DND-41 (cell line): ENCODE measurements at regions not wholly inside any gene's neighbourhood (a gene's known extent, or its start where the extent isn't known, plus 50 kb on each side); places are given as distances from the start of the nearest gene placed in this dataset.

Source experiments
- ATAC-seq: fragments of 200-7000 bp; cut with Tn5 transposase; 3 replicates; pipeline ENCODE4 v1.9.1; 2021; ENCODE audit warnings: low read depth; ENCODE audit not compliant: insufficient read depth
- DNase-seq: peaks from one replicate; pipeline ENCODE4 v3.0.0-alpha.2; 2020
- H2AFZ ChIP-seq: 2 replicates; pipeline ENCODE4 v1.6.0; 2012; ENCODE audit warnings: low read depth, low read length
- H3K27ac ChIP-seq: 2 replicates; pipeline ENCODE4 v1.5.1; 2012; ENCODE audit warnings: low read length, inconsistent platforms
- H3K27me3 ChIP-seq: fragments of 200-600 bp; sonication (generic); 2 replicates; pipeline ENCODE4 v1.6.0; 2012; ENCODE audit warnings: low read length, mild to moderate bottlenecking, inconsistent platforms; ENCODE audit not compliant: insufficient read depth, poor library complexity
- H3K36me3 ChIP-seq: 2 replicates; pipeline ENCODE4 v1.5.1; 2012; ENCODE audit warnings: low read length, inconsistent platforms; ENCODE audit not compliant: insufficient read depth
- H3K4me1 ChIP-seq: 2 replicates; pipeline ENCODE4 v1.5.1; 2012; ENCODE audit warnings: mild to moderate bottlenecking, low read length; ENCODE audit not compliant: insufficient read depth
- H3K4me2 ChIP-seq: 2 replicates; pipeline ENCODE4 v1.6.0; 2012; ENCODE audit warnings: mild to moderate bottlenecking, moderate library complexity, low read length, inconsistent platforms; ENCODE audit not compliant: insufficient read depth
- H3K4me3 ChIP-seq, 2 experiments: fragments of 200-600 bp in 1 of 2; shearing (Covaris generic) in 1 of 2; 2 replicates each; pipeline ENCODE4 v1.5.1; 2012 to 2016; ENCODE audit warnings: inconsistent platforms in 2 of 2, low read length in 2 of 2, mild to moderate bottlenecking in 2 of 2, low read depth in 1 of 2, moderate library complexity in 1 of 2
- H3K79me2 ChIP-seq: 2 replicates; pipeline ENCODE4 v1.6.0; 2012; ENCODE audit warnings: low read length, inconsistent platforms; ENCODE audit not compliant: insufficient read depth
- H3K9ac ChIP-seq: 2 replicates; pipeline ENCODE4 v1.6.0; 2012; ENCODE audit warnings: low read depth, mild to moderate bottlenecking, inconsistent platforms, low read length, moderate library complexity
- H3K9me3 ChIP-seq: 2 replicates; pipeline ENCODE4 v1.5.1; 2012; ENCODE audit warnings: low read length, moderate library complexity, mild to moderate bottlenecking, inconsistent platforms; ENCODE audit not compliant: insufficient read depth, severe bottlenecking
- H4K20me1 ChIP-seq: 2 replicates; pipeline ENCODE4 v1.6.0; 2012; ENCODE audit warnings: low read length; ENCODE audit not compliant: insufficient read depth
- EZH2 ChIP-seq: IDR thresholded peaks from 3 replicates; pipeline ENCODE4 v1.6.1; 2012; ENCODE audit warnings: borderline replicate concordance, low read depth, mild to moderate bottlenecking, moderate library complexity, low read length, inconsistent platforms; ENCODE audit not compliant: severe bottlenecking
- TF ChIP-seq, protein P1 (sequence below): IDR thresholded peaks from 2 replicates; pipeline ENCODE4 v1.5.1; 2012; ENCODE audit warnings: borderline replicate concordance, low read length, moderate library complexity, mild to moderate bottlenecking; ENCODE audit not compliant: poor library complexity, severe bottlenecking; ENCODE audit errors: extremely low read depth

DNA sequence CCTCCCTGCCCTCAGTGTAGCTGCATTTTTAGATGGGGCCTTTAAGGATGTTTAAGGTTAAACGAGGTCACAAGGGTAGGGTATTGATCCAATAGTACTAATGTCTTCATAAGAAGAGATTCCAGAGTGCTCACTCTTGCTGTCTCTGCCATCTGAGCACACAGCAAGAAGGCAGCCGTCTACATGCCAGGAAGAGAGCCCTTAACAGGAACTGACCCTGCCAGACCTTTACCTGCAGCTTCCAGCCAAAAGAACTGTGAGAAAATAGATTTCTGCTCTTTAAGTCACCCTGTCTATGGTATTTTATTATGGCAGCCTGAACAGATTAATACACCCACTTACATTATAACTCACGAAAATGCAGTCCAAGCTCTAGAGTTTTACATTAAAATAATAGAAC, 685.3 kb upstream of the MARCKS start:
- TF ChIP-seq, protein P1, sequence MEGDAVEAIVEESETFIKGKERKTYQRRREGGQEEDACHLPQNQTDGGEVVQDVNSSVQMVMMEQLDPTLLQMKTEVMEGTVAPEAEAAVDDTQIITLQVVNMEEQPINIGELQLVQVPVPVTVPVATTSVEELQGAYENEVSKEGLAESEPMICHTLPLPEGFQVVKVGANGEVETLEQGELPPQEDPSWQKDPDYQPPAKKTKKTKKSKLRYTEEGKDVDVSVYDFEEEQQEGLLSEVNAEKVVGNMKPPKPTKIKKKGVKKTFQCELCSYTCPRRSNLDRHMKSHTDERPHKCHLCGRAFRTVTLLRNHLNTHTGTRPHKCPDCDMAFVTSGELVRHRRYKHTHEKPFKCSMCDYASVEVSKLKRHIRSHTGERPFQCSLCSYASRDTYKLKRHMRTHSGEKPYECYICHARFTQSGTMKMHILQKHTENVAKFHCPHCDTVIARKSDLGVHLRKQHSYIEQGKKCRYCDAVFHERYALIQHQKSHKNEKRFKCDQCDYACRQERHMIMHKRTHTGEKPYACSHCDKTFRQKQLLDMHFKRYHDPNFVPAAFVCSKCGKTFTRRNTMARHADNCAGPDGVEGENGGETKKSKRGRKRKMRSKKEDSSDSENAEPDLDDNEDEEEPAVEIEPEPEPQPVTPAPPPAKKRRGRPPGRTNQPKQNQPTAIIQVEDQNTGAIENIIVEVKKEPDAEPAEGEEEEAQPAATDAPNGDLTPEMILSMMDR, result no peak
- no peak for TF ChIP-seq EZH2
- no peak overlapping the region for H3K9ac ChIP-seq
- ATAC-seq (no peak), DNase-seq (no peak)
- no peak overlapping the region for H3K4me2 ChIP-seq
- no peaks in the 10 kb centered on the region for H3K4me1 ChIP-seq
- H3K36me3 ChIP-seq, result no peaks in the 10 kb centered on the region
- H2AFZ ChIP-seq, result no peak overlapping the region
- H3K27me3 ChIP-seq, result no peaks in the 10 kb centered on the region
- no peak overlapping the region for H3K27ac ChIP-seq
- no peaks in the 10 kb centered on the region for H4K20me1 ChIP-seq
- no peak overlapping the region for H3K4me3 ChIP-seq
- no peaks in the 10 kb centered on the region for H3K9me3 ChIP-seq
- H3K79me2 ChIP-seq, result no peaks in the 10 kb centered on the region

DNA sequence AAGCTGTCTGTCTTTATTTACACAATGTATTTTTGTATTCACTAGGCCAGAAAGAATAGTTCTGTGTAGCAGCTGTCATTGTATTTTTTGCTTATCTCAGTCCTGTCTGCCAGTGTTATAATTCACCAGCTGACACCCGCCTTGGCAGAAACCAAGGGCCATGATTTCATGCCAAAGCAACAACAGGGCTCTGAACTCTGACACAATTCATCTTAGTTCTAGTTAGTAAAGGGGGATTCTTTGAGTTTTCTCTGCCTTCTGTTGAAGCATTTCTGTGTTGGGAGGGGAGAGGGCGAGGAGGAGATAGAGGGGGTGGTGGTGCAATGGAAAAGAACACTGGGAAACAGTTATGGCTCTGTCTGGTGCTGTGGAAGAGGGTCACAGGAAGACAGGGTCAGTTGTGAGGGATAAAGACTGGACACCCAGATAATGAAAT, 684.6 kb upstream of the MARCKS start:
- Histone ChIP-seq H3K27me3 (no peaks in the 10 kb centered on the region), H3K9ac (no peak overlapping the region), H3K79me2 (no peaks in the 10 kb centered on the region), H4K20me1 (no peaks in the 10 kb centered on the region), H3K36me3 (no peaks in the 10 kb centered on the region), H2AFZ (no peak overlapping the region), H3K4me2 (no peak overlapping the region), H3K27ac (no peak overlapping the region), H3K9me3 (no peaks in the 10 kb centered on the region), H3K4me3 (no peak overlapping the region), H3K4me1 (no peaks in the 10 kb centered on the region)
- DNase-seq, result no peak
- TF ChIP-seq, protein P1, result no peak
- no peak for TF ChIP-seq EZH2
- no peak for ATAC-seq

DNA sequence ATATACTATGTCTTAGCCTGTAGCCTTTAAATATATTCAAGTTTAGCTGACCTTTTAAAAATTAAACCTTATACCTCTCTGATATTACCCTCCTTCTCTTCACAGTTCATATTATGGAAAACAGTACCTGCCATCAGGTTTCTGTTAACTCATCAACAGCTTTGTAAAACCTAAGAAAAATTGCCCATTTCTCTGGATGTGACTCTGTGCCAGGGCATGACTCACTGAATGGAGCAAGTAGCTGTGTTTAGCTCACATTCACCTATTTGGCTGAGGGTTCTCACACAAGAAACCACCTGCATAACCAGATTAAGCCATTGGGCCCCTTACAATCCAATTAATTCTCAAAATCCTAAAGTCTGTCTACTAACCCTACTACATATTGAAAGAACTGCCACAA, 678.8 kb upstream of the MARCKS start:
- Histone ChIP-seq H3K4me3 (no peak overlapping the region), H3K27me3 (no peaks in the 10 kb centered on the region), H3K36me3 (no peaks in the 10 kb centered on the region), H3K27ac (no peak overlapping the region), H3K9me3 (no peaks in the 10 kb centered on the region), H3K79me2 (no peaks in the 10 kb centered on the region), H3K4me2 (no peak overlapping the region), H4K20me1 (no peaks in the 10 kb centered on the region), H2AFZ (no peak overlapping the region), H3K4me1 (no peaks in the 10 kb centered on the region), H3K9ac (no peak overlapping the region)
- DNase-seq (no peak), ATAC-seq (no peak)
- TF ChIP-seq EZH2, result no peak
- TF ChIP-seq, protein P1, result no peak

DNA sequence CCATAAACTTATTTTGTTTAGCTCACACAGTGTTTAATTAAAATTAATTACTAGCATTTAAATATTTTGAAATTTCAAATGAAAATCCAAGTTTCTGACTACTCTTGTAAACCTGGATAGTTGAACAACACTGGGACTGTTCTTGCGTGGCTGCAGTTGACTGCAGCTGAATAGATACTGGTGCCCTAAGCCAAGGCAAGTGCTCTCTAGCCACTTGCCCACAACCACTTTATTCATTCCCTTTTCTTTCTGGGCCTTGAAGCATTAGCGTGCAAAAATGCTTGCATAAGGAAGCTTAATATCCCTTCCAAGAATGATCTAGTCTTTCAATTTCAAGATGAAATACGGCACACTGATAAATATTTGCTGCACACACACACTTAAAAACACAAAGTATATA, 676.0 kb upstream of the MARCKS start:
- DNase-seq, result no peak

More for the DNA sequence above, 676.0 kb upstream of the MARCKS start:
- no peaks in the 10 kb centered on the region for H3K4me1 ChIP-seq
- no peak for ATAC-seq
- H4K20me1 ChIP-seq, result no peaks in the 10 kb centered on the region
- H3K27me3 ChIP-seq, result no peaks in the 10 kb centered on the region
- no peaks in the 10 kb centered on the region for H3K9me3 ChIP-seq
- H3K4me3 ChIP-seq, result no peak overlapping the region
- H3K79me2 ChIP-seq, result no peaks in the 10 kb centered on the region
- no peak overlapping the region for H2AFZ ChIP-seq
- H3K4me2 ChIP-seq, result no peak overlapping the region
- TF ChIP-seq, protein P1, result no peak
- TF ChIP-seq EZH2, result no peak
- H3K9ac ChIP-seq, result no peak overlapping the region
- no peaks in the 10 kb centered on the region for H3K36me3 ChIP-seq
- H3K27ac ChIP-seq, result no peak overlapping the region
